ENCODE measurements at regions not wholly inside any gene's neighbourhood (a gene's known extent, or its start where the extent isn't known, plus 50 kb on each side); places are given as distances from the start of the nearest gene placed in this dataset.
"Not testable (repeated sequence)": the region's sequence is repeated elsewhere in the genome, so short reads cannot be mapped to it uniquely, and the experiment has no call there.

DNA sequence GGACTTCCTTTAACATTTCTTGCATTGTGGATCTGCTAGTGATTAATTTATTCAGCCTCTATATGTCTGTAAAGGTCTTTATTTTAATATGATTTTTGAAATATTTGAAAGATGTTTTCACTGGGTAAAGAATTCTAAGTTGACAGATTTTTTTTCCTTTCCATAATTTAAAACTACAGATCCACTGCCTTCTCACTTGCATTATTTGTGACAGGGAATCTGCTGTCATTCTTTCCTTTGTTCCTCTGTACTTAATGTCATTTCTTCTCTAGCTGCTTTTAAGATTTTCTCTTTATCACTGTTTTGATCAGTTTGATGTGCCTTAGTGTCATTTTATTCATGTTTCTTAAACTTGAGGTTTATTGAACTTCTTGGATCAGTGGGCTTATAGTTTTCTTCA is 159.9 kb downstream of the CYB561 start:
- DNase-seq (ENCODE audit: extremely low read depth, low read depth), result no peak

- DNase-seq (ENCODE audit: extremely low read depth, low read depth), result not testable (repeated sequence)
Measured at GRCh38 chr17:63287006-63287405, 159.1 kb downstream of the CYB561 start.

DNA sequence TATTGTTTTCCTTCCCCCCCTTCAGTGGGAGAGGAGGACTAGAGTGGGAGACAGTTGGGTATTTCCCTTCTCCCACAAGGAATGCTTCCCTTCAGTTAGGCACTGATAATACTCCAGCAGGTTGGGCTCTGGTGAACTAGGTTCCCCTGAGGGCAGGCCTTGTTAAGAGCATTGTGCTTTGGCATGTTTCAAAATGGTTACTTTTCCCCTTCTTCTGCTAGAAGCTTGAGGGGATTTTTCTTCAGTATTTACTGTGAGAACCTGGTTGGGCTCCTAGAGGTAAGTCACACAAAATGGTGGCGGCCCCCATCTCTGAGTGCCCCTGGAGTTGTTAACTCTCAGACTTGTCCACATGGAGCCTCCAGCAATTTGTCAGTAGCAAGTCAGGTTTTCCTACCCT is 156.2 kb downstream of the CYB561 start:
- no peak for DNase-seq (ENCODE audit: extremely low read depth, low read depth)

DNA sequence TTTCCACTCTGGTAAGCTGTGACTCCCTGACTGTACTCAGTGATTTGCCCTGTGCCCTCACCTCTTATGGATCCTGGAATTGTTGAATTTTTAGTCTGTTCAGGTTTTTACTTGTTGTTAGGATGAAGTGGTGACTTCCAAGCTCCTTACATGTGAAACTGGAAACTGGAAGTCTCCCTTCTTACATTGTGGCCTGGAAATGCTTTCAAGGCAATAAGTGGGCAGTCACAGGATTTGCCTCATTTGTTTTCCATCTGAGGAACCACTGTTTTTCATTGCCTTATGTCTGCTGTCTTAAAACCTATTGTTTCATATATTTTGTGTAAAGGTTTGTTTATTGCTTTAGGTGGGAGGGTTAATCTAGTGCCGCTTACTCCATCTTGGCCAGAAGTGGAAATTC is 155.8 kb downstream of the CYB561 start:
- DNase-seq (ENCODE audit: extremely low read depth, low read depth), result no peak

DNA sequence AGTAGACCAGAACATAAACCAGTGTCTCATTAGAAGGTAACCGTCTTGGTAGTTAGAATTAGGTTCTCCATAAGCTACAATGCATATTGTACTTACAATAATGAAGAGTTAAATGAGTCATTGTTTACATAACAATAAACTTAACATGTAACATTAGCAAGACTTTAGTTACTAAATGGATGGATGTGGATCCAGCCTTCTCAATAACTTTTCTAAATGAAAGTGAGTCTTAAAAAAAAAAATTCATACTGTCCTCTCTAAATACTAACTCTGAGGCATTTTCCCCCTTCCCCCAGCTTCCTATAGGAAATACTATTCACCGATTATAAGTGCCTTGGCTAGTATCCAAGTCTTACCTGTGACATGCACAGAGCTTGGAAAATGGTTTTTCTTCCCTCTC is 155.3 kb downstream of the CYB561 start:
- no peak for DNase-seq (ENCODE audit: extremely low read depth, low read depth)

DNA sequence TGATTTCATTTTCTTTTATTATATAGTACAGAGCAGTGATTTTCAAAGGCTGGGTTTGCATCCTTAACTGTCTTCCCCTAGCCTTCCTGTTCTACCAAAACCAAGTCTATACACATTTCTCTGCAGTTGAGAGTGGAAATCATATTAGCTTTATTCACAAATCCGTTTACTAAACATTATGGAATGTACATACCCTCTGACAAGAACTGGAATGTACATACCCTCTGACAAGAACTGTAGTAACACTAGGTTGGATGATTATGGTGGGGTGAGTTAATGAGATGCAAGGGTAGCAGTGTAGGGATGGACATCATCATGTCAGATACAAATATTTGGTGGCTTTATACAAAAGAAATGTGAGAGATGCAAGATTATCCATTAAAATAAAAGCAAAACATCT is 154.8 kb downstream of the CYB561 start:
- DNase-seq (ENCODE audit: extremely low read depth, low read depth), result no peak

- DNase-seq (ENCODE audit: extremely low read depth, low read depth), result no peak
Measured at GRCh38 chr17:63292421-63292820, 153.7 kb downstream of the CYB561 start.

GRCh38 chr17:63293323-63294075 is 152.6 kb downstream of the CYB561 start:
- DNase-seq (ENCODE audit: extremely low read depth, low read depth), result no peak

DNA sequence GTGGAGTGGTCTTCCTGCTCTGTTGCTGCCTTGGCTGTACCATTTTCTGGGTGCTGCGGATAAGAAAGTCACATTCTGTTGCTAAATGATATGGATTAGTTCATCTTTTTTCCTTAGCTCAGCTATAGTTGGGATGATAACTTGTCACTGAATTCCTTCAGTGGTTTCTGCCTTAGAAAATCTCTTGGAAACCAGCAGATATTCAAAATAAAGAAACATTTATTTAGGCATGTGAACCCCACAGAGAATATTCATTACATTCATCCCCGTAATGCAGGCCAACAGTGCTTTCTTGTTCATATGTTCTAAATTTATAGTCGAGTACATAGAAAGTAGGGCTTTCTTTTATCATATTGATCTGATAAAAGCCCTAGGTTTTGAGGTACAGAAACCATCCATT is 151.3 kb downstream of the CYB561 start:
- DNase-seq (ENCODE audit: extremely low read depth, low read depth), result no peak

DNA sequence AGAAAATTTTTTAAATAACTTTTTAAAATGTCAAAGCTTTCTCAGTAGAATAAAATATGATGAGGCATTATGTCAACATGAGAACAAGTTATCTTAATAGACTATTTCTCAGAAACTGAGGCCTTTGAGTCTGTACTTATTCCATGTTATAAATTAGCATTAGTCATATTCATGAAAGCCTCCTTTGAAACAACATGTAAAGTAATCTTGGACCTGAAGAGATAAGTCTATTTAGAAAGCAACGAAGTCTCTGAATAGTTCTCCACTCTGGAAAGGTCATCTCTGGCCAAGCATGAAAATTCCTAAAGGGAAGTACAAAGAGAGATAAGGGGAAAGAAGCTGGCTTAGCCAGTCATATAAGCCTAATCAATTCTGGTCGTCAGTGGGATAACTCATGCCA is 150.8 kb downstream of the CYB561 start:
- DNase-seq (ENCODE audit: extremely low read depth, low read depth), result no peak

GRCh38 chr17:63295839-63296590 is 150.1 kb downstream of the CYB561 start:
- DNase-seq (ENCODE audit: extremely low read depth, low read depth), result no peak

DNA sequence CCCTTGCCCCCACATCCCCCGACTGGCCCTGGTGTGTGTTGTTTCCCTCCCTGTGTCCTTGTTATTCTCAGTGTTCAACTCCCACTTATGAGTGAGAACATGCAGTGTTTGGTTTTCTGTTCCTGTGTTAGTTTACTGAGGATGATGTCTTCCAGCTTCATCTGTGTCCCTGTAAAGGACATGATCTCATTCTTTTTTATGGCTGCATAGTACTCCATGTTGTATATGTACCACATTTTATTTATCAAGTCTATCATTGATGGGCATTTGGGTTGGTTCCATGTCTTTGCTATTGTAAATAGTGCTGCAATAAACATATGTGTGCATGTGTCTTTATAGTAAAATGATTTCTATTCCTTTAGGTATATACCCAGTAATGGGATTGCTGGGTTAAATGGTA is 147.2 kb downstream of the CYB561 start:
- not testable (repeated sequence) for DNase-seq (ENCODE audit: extremely low read depth, low read depth)

- DNase-seq (ENCODE audit: extremely low read depth, low read depth), result no peak
Measured at GRCh38 chr17:63304704-63305261, 141.3 kb downstream of the CYB561 start.

GRCh38 chr17:63305857-63306256 is 140.2 kb downstream of the CYB561 start:
- DNase-seq (ENCODE audit: extremely low read depth, low read depth), result no peak

- no peak for DNase-seq (ENCODE audit: extremely low read depth, low read depth)
Measured at GRCh38 chr17:63306855-63307254, 139.3 kb downstream of the CYB561 start.

- DNase-seq (ENCODE audit: extremely low read depth, low read depth), result no peak
Measured at GRCh38 chr17:63308272-63308671, 137.8 kb downstream of the CYB561 start.

GRCh38 chr17:63309021-63309420 is 137.1 kb downstream of the CYB561 start:
- DNase-seq (ENCODE audit: extremely low read depth, low read depth), result no peak

DNA sequence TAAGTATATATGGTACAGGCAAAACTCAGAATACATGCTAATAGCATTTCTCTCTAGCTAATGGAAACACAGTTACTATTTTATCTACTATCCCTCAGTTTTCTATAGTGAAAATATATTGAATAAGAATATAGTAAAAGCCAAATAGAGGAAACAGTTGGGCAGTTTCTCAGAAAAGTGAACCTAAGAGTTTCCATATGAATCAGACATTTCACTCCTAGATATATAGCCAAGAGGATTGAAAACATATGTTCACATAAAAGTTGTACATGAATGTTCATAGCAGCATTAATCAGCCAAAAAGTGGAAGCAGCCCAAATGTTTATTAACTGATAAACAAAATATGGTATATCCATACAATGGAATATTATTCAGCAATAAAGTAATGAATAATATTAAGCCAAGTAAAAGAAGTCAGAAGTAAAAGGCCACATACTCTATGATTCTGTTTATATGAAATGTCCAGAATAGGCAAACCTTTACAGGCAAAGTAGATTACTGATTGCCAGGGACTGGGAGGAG is 134.6 kb downstream of the CYB561 start:
- DNase-seq (ENCODE audit: extremely low read depth, low read depth), result no peak

DNA sequence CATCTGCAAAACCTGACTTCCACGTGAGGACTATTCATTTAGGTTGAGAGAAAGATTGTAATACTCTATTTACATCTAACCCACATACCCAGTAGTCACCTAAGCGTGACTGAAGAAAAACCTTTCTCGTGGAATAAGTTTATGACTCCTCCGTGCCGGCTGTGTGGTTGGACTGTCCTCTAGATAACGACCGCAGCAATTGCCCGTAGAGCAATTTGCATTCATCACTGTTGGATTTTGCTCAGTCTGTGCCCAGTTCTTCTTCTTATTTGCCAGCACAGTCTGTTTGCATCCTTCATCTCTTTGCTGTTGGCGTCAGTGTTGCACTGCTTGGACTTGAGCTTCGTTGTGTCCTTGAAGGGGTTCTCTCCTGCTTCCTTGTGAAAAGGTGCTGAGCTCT is 131.3 kb downstream of the CYB561 start:
- DNase-seq (ENCODE audit: extremely low read depth, low read depth), result no peak

DNA sequence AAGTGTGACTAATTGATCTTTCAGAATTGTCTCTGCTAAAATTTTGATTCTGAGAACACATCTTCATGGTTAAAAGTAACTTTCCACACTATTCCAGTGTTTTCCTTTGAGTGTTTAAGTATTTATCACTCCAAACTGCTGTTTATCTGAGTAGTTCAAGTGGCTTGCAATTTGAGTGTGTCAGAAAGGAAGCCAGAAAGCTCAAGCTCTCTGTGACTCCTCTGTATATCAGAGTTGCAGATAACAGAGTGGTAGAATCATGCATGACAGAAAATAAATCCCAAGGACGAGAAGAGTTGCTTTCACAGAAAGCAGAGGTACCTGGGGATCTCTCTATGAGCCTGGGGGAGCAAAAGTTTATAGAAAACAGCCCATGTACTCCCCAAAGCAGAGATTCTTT is 130.0 kb downstream of the CYB561 start:
- no peak for DNase-seq (ENCODE audit: extremely low read depth, low read depth)

DNA sequence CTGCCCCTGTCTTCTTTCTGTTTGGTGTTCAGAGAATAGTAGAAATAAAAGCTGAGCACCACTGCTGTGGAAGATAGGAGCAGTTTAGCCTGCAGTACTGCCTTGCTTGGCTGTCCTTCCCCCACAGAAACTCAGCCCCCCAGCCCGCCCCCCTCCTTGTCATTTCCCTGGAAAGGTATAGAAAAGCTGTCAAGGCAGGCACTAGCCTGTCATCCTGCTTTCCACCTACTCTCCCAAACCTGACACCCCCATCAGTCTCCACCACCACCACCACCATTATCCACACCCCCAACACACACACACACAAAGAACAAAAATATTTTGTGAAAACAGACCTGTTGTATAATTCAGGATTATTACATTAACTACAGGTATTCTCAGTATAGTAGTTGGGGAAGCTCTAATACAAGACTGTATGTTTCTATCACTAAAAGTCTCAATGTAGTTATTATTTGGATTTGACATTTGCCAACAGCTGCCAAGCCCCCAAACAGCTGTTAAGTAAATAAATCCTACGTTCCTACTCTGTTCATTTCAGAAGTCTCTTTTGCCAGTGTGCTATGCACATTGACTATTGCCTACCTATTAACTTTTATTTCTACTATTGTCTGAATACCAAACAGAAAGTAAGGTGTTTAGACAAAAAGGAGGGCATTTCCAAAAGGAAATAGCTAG is 128.8 kb downstream of the CYB561 start:
- no peak for DNase-seq (ENCODE audit: extremely low read depth, low read depth)

Measured in NCI-H460 (cell line).